Central memory CD8-positive, alpha-beta T cell (primary cell): ENCODE measurements at regions not wholly inside any gene's neighbourhood (a gene's known extent, or its start where the extent isn't known, plus 50 kb on each side); places are given as distances from the start of the nearest gene placed in this dataset.

Source experiments
- ATAC-seq: fragments of 150-1000 bp; cut with Tn5 transposase; replicated peaks from 2 replicates; pipeline ENCODE4 v1.10.0; 2022; ENCODE audit warnings: mild to moderate bottlenecking, moderate FRiP score, moderate number of reproducible peaks; ENCODE audit not compliant: poor library complexity, severe bottlenecking; ENCODE audit errors: extremely low read depth
- DNase-seq, 2 donors: peaks; one replicate each; pipeline ENCODE4 v3.0.0; 2021; ENCODE audit warnings: low spot score in 2 of 2
- H3K27ac Mint-ChIP-seq: one replicate; pipeline ENCODE4 v1.8.0; 2022; ENCODE audit warnings: low read depth, mild to moderate bottlenecking, moderate library complexity, mixed read lengths
- H3K27me3 Mint-ChIP-seq: one replicate; pipeline ENCODE4 v1.8.0; 2022; ENCODE audit warnings: mixed read lengths
- H3K36me3 Mint-ChIP-seq: one replicate; pipeline ENCODE4 v1.8.0; 2022; ENCODE audit warnings: mild to moderate bottlenecking, moderate library complexity, mixed read lengths; ENCODE audit not compliant: insufficient read depth
- H3K4me1 Mint-ChIP-seq: one replicate; pipeline ENCODE4 v1.8.0; 2022; ENCODE audit warnings: mixed read lengths
- H3K4me3 Mint-ChIP-seq: one replicate; pipeline ENCODE4 v1.8.0; 2022; ENCODE audit warnings: mild to moderate bottlenecking, moderate library complexity, mixed read lengths
- H3K9me3 Mint-ChIP-seq: one replicate; pipeline ENCODE4 v1.8.0; 2022; ENCODE audit warnings: mixed read lengths

DNA sequence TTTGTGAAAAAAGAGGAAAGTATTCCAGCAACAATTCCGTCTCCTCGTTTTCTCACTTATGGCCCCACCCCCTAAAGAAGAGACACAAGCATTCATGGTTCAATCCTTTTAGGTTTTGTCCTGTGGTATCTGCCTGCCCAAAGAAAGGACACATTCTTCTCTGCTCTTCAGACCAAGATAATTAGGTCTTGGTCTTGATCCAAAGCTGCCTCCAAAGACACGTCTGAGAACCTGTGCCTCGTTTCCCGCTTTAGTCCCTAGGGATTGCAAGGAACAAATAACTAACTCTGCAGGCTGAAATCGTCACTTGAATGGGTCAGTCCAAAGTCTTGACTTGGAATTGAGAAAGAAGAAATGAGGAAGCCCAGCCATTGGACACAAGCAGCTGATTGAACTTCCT lies 202.7 kb upstream of the FAR2 start:
- H3K4me3 Mint-ChIP-seq = no peak overlapping the region
- DNase-seq (no peak), ATAC-seq (no peak)
- H3K9me3 Mint-ChIP-seq = no peaks in the 10 kb centered on the region
- no peak overlapping the region for H3K27ac Mint-ChIP-seq
- no peaks in the 10 kb centered on the region for H3K4me1 Mint-ChIP-seq
- H3K27me3 Mint-ChIP-seq = peaks cover 6% of the 10 kb centered on the region
- H3K36me3 Mint-ChIP-seq = no peaks in the 10 kb centered on the region

DNA sequence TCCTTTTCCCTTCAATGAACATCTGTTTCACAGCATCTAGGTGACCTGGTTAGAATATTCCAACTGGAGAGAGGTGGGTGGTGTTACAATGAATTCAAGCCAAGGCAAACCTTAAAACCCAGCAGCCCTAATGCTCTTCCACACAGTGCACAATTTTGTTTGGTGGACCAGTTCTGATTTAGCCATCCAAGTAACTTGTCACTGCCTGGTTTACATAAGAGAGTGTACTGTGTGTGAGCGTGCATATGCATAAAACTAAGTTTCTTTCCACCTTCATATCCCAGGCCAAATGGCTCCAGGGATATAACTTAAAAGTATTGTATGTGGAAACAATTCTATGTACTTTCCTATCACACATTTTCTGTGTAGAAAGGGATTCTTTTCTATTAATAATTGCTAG lies 200.4 kb upstream of the FAR2 start:
- H3K27me3 Mint-ChIP-seq = peaks cover 6% of the 10 kb centered on the region
- H3K36me3 Mint-ChIP-seq = no peaks in the 10 kb centered on the region
- DNase-seq (no peak), ATAC-seq (no peak)
- H3K27ac Mint-ChIP-seq = no peak overlapping the region
- no peak overlapping the region for H3K4me3 Mint-ChIP-seq
- H3K9me3 Mint-ChIP-seq = no peaks in the 10 kb centered on the region
- H3K4me1 Mint-ChIP-seq = no peaks in the 10 kb centered on the region

DNA sequence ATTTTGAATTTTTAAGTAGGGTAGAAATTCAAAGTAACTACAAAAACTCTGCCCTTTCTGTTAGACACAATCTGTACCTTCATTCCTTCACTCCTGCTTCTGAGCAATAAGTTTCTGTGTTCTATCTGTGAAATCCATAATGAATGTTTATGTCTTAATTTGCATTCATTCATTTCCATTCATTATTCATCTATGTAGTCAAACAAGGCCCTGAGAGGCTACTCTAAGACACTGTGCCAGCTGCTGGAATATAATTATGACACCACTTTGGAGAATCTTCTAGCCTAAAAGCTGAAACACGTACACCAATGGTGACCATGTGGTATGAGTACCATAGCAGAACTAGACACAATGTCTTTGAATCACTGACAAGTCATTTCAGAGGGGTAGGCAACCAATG lies 199.9 kb upstream of the FAR2 start:
- Mint-ChIP-seq H3K4me3 (no peak overlapping the region), H3K9me3 (no peaks in the 10 kb centered on the region), H3K27ac (no peak overlapping the region), H3K27me3 (peaks cover 6% of the 10 kb centered on the region), H3K4me1 (no peaks in the 10 kb centered on the region), H3K36me3 (no peaks in the 10 kb centered on the region)
- DNase-seq (no peak), ATAC-seq (no peak)

DNA sequence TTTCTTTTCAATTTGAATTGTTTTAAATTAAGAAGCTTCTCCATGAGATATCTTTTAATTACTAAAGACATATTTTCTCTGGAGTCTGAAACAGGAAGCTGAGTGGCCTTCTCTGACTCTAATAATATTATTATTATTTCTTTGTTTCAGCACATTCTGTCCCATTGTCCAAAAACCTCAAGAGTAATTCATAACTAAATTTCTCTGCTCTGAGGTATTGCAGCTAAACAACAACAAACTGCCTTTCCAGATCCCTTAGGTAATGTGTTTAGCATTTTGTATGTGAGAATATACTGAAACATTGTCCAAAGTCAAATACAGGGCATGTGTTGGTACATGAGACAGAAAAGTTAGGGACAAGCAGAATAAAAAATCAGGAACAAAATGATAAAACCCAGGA lies 199.0 kb upstream of the FAR2 start:
- no peaks in the 10 kb centered on the region for H3K36me3 Mint-ChIP-seq
- H3K9me3 Mint-ChIP-seq = no peaks in the 10 kb centered on the region
- DNase-seq (no peak), ATAC-seq (no peak)
- H3K4me1 Mint-ChIP-seq = no peaks in the 10 kb centered on the region
- peaks cover 6% of the 10 kb centered on the region for H3K27me3 Mint-ChIP-seq
- no peak overlapping the region for H3K4me3 Mint-ChIP-seq
- H3K27ac Mint-ChIP-seq = no peak overlapping the region

DNA sequence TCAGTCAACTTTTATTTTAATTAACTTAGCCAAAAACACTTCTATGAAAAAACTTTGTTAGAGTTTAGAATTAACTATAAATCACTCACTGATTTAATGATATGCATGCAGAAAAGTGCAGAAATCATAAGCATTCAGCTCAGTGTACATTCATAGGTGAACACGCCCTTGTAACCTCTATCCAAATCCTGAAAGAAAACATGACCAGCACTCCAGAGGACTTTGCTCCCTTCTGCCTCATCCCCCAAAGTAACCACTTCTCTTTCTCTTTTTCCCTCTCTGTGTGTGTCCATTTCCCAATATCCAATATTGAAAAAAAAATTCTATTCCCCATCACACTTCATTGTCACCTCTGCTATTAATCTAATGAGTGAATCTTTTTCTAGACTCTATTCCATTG lies 197.1 kb upstream of the FAR2 start:
- Mint-ChIP-seq H3K4me3 (no peak overlapping the region), H3K9me3 (no peaks in the 10 kb centered on the region), H3K27me3 (peaks cover 6% of the 10 kb centered on the region), H3K27ac (no peak overlapping the region), H3K36me3 (no peaks in the 10 kb centered on the region), H3K4me1 (no peaks in the 10 kb centered on the region)
- ATAC-seq = no peak
- DNase-seq = no peak

DNA sequence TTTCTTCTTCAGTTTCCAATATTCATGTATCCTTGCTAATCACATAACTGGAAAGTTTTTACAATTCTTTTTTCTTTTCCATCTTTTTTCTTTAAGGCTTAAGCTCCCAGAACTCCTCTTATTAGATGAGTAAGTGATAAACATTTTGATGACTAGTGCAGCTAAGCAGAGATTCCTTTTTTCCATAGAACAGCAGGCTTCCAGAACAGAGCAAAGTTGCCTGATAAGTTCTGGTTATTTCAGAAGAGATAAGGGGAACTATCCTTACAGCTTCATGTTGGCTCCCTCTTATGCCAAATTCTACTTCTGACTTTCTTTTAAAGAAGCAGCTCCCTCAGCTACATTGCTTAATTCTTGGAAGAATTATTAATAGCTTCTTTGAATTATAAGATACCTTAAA lies 194.7 kb upstream of the FAR2 start:
- DNase-seq (no peak), ATAC-seq (no peak)
- Mint-ChIP-seq H3K4me1 (no peaks in the 10 kb centered on the region), H3K27ac (no peak overlapping the region), H3K27me3 (peaks cover 10% of the 10 kb centered on the region), H3K36me3 (no peaks in the 10 kb centered on the region), H3K9me3 (no peaks in the 10 kb centered on the region), H3K4me3 (no peak overlapping the region)

DNA sequence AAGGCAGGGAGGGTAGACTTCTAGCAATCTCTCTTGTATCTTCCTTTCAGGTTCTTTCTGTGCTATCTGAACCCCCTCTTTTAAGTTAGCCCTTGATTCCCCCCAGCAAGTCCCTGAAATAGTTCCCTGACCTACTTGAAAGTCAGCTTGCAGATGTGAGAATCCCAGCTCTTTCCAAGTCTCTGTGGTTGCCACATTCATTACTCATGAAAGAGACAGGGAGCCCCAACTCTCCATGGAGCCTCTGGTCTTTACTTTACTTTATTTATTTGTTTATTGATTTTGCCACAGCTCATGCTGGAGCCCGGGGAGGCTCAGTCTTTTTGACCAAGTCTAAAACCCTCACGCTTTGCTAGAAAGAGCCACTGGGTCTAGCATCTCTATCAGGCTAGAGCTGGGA lies 193.6 kb upstream of the FAR2 start:
- DNase-seq (no peak), ATAC-seq (no peak)
- Mint-ChIP-seq H3K27ac (no peak overlapping the region), H3K36me3 (no peaks in the 10 kb centered on the region), H3K4me1 (no peaks in the 10 kb centered on the region), H3K9me3 (no peaks in the 10 kb centered on the region), H3K27me3 (peaks cover 16% of the 10 kb centered on the region), H3K4me3 (no peak overlapping the region)

DNA sequence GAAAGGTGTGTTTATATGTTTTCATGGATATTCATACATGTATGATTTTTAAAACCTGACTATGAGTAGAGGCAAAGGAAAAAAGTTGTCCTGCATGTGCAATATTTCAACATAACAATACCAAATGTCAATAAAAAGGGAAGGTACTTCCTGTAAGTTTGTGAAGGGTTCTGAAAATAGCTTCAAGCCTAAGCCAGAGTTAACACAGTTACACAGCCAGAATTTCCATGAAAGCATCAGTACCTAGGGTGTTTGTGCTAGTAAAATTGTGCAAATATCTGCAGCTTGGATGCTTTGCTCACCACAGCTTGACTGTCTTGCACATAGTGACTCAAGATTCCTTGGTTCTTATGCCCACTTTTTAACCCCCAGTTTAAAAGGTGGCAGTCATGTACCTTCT lies 193.1 kb upstream of the FAR2 start:
- Mint-ChIP-seq H3K27ac (no peak overlapping the region), H3K4me1 (no peaks in the 10 kb centered on the region), H3K27me3 (peaks cover 16% of the 10 kb centered on the region), H3K4me3 (no peak overlapping the region), H3K9me3 (no peaks in the 10 kb centered on the region), H3K36me3 (no peaks in the 10 kb centered on the region)
- ATAC-seq (no peak), DNase-seq (no peak)

DNA sequence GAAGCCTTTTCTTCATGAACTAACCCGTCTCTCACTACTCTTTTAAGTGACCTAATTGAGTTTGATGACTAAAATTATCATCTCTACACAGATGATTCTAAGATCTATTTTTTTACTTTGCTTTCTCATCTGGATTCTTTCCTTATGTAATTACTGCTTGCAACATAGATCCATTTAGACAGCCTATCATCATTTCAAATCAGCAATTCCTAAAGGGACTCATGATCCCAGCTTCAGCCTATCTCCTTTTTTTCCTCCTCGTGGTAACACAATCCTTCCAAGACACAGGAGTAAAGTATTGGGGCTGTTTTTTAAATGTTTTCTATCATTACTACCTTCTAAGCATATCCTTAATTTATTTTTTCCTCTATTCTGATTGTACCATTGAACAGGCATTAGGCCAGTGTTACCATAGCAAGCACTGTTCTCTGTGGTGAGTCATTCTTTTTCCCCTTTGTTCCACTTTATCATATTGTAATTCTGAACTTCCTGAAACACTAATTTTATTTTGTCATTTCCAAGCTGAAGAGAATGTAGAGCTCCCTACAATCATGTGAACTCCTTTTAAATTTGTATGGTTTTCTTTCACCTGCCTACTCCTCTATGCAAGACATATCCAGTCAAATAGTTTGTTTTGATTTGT lies 190.4 kb upstream of the FAR2 start:
- no peak for ATAC-seq

DNA sequence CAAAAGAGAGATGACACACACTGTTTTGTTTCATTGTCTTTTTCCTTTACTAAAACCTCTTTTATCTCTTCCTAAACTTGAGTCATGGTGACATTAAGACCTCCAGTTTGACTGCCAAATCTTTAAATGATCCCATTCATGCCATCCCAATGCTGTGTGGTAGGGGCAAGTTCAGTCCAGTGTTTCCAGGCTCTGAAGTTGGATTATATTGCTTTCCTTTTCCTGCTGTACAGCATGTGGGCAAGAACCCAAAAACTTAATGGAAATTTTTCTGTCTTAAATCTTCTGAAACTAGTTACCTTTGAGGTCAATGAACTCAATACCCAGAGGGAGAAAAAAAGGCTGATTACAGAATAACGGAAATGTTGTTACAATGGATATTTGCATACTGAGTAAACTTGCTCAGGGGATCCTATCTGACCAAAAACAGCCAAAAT lies 187.1 kb upstream of the FAR2 start:
- no peaks in the 10 kb centered on the region for H3K36me3 Mint-ChIP-seq
- no peaks in the 10 kb centered on the region for H3K4me1 Mint-ChIP-seq
- no peaks in the 10 kb centered on the region for H3K9me3 Mint-ChIP-seq
- peaks cover 16% of the 10 kb centered on the region for H3K27me3 Mint-ChIP-seq
- no peak overlapping the region for H3K4me3 Mint-ChIP-seq
- DNase-seq (no peak), ATAC-seq (no peak)
- H3K27ac Mint-ChIP-seq = no peak overlapping the region

More for the DNA sequence above, 190.4 kb upstream of the FAR2 start:
- H3K27ac Mint-ChIP-seq = no peak overlapping the region
- H3K27me3 Mint-ChIP-seq = peaks cover 16% of the 10 kb centered on the region
- no peak for DNase-seq
- H3K36me3 Mint-ChIP-seq = no peaks in the 10 kb centered on the region
- no peak overlapping the region for H3K4me3 Mint-ChIP-seq
- no peaks in the 10 kb centered on the region for H3K9me3 Mint-ChIP-seq
- H3K4me1 Mint-ChIP-seq = no peaks in the 10 kb centered on the region

DNA sequence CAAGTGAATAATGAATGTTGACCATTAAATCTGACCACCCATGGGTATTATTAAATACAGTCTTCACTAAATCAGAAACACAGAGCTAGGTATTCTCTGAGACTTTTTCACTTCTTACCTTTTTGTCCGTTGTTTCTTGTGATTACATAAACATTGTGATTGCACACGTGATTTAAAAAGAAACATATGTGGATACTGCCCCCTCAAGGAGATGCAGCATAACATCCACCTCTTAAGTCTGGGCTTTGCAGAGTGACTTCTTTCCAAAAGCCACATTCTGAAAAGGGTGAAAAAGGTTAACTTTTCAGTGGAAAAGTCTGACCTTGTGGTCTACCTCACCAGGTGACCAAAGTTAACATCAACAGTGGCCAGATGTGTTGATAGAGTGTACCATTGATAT lies 185.5 kb upstream of the FAR2 start:
- Mint-ChIP-seq H3K27me3 (peaks cover 21% of the 10 kb centered on the region), H3K4me1 (no peaks in the 10 kb centered on the region), H3K9me3 (no peaks in the 10 kb centered on the region), H3K27ac (no peak overlapping the region), H3K36me3 (no peaks in the 10 kb centered on the region), H3K4me3 (no peak overlapping the region)
- ATAC-seq = no peak
- DNase-seq = no peak

DNA sequence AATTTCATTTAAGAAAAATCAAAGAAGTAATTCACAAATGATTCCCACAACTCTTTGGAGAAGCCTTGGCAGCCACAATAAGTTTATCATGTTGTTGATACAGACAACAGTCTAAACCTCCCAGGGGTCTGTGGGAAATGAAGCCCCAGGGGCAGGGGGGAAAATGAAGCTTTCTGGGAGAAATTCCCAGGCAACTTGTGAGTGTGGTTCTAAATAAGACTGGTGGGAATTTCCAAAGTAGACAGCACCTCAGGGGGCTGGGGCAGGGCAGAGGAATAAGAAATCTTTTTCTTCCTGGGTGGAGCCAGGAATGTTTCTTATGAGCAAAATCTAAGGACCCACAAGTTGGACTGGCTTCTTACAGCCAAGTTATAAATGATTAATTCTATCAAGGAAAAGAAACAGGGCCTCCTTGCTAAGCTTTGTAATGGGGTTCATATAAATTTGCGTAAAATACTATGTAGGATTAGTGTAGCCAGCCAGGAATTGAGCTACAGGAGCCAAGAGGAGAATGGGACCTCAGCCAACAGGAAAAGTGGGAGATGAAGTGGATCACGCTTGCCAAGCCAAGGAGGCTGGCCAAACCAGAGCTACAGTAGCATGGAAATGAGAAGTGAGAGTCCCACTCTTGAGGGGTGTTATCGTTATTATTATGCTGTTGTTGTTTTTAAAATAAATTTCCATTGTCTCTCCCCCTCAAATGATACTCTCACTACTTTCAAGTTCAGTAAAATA lies 182.9 kb upstream of the FAR2 start:
- ATAC-seq (no peak), DNase-seq (no peak)
- H3K27ac Mint-ChIP-seq = no peak overlapping the region
- no peaks in the 10 kb centered on the region for H3K9me3 Mint-ChIP-seq
- H3K4me1 Mint-ChIP-seq = no peaks in the 10 kb centered on the region
- no peaks in the 10 kb centered on the region for H3K36me3 Mint-ChIP-seq
- no peak overlapping the region for H3K4me3 Mint-ChIP-seq
- H3K27me3 Mint-ChIP-seq = peaks cover 17% of the 10 kb centered on the region

DNA sequence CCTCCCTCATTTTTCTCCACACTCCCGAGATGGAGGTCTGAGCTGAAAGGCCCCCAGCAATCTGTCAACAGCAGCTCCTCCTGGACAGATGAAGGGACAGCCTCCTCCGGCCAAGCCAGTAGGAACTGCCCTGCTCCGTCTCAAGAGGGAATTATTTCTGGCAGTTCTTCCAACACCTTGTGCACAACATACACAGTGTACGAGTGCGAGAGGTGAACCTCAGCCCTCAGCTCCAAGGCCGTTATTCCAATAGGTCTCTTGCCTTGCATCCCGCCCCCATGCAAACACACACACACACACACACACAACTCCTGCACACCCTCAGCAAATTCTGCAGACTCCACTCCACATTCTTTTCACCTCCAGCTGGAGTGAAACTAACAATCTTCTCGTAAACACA lies 181.7 kb upstream of the FAR2 start:
- Mint-ChIP-seq H3K27me3 (peaks cover 22% of the 10 kb centered on the region), H3K9me3 (no peaks in the 10 kb centered on the region), H3K36me3 (no peaks in the 10 kb centered on the region), H3K4me1 (no peaks in the 10 kb centered on the region), H3K27ac (no peak overlapping the region), H3K4me3 (no peak overlapping the region)
- DNase-seq = no peak
- ATAC-seq = no peak
